Limb (tissue), 2 donors: ENCODE measurements at regions not wholly inside any gene's neighbourhood (a gene's known extent, or its start where the extent isn't known, plus 50 kb on each side); places are given as distances from the start of the nearest gene placed in this dataset.

Source experiments
- DNase-seq, 2 donors: peaks; one replicate each; pipeline ENCODE4 v3.0.0-alpha.2; 2016; ENCODE audit errors: extremely low spot score in 2 of 2

GRCh38 chr18:24530630-24531111 lies 70.2 kb downstream of the HRH4 start:
- no peak for DNase-seq

- DNase-seq = no peak
These were observed 73.8 kb downstream of the HRH4 start for GRCh38 chr18:24534271-24534670.

DNA sequence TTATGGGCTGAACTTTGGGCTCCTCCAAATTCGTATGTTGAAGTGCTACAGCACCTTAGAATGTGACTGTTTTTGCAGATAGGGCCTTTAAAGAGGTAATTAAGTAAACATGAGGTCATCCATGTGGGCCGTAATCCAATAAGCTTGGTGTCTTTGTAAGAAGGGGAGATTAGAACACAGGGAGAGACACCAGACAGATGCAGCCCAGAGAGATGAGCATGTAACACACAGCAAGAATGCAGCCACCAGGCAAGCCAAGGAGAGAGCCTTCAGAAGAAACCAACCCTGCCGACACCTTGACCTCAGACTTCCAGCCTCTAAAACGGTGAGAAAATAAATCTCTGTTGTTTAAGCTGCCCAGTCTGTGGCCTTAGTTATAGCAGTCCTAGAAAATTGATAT lies 74.3 kb downstream of the HRH4 start:
- no peak for DNase-seq

- no peak for DNase-seq
These were observed 75.3 kb downstream of the HRH4 start for GRCh38 chr18:24535527-24536295.

DNA sequence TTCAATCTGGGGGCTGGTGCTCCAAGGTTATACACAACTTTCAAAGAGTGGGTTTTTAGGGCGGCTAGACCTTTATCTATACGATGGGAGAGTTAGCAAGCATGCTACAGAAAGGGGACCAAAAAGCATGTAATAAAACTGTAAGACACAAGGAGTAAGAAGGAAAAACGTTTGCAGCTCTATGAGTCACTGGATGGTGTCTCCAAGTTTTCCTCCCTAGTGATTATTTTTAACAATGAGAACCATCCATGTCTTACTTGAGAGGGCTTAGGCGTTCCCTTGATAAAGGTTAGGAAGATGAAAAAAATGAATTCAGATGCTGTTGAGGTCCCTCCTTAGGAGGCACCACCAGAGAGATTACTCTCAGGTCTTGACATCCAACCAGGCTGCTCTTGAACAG lies 75.9 kb downstream of the HRH4 start:
- no peak for DNase-seq

DNA sequence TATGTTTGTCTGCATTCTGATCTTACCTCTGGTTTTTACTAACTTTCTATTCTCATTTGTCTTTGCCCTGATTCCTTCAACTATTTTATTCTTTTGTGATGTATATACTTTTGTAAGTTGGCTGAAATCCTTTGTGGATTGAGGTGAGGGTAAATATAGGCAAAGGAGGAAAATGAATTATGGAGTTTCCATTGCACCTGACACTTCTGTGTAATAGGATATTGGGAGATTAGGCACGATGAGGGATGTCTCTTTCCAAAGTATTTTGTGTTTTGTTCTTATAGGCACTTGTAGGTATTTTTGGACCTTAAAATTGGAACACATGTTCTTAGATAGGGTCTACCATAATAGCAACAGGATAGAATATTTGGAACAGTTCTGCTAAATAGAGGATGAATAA lies 76.4 kb downstream of the HRH4 start:
- DNase-seq = no peak

DNA sequence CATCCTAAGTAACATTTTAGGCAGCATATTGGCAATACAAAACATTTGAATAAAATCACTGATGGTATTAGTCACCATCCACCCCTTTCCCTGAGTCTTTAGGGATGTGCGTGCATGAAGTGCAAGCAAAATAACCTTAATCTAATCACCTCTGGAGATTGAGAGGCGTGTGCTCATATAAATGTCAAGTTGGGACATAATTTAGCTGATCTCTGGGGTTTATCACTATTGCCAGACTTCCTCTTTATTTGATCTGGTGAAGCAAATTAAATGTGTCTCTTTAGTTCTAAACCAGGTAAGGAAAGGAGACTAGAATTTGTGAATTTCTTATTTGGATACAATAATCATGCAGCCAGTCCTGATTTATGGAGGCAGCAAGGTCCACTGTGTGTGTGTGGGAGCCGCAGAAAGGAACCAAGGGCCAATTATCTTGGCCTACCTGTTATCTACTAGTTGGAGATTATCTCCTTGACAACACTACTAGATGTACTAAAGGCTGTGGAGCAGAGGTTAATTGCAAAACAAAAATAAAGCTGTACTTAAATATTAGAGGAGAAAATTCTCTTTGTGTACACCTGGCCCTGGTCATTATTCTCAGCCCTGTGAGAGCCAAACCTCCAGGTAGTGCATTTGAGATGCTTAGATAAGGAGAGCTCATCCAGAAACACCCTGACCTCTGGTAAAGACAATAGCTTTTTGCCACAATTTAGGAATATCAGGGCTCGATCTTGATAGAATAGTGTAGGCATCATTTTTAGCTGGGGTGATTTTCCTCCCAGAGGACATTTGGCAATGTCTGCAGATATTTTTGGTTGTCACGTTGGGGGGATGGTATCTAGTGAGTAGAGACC lies 78.2 kb downstream of the HRH4 start:
- no peak for DNase-seq

DNA sequence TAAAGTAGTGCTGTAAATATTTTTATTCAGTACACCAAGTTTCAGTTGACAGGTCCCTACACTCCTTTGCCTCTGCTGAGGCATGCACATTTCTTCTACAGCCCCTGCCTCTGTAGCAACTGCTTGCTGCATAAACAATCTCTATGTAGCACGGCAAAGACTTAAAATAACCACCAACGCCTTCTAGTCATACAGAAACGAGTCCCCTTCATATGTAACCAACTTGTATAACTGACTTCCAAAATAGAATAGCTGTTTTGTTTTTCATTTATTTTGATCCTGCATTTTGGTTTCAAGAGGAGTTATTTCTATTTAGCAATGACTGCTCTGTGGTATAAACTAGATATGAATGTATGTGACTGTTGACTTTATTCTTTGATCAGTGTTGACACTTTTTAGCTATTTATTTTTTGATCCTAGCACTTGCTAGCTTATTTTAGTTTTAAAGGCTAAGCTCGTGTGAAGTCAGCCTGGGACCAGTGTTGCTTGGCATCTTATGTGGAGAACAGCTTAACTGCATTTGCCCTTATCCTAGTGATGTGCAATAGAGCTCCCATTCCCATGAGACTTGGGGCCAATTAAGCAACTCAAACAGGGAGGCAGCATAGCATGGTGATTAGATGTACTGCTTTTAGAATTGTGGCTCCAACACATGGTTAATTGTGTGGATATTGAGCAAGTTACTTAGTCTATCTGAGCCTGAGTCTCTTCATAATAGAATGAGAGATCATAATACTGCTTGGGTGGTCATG lies 79.6 kb downstream of the HRH4 start:
- no peak for DNase-seq

DNA sequence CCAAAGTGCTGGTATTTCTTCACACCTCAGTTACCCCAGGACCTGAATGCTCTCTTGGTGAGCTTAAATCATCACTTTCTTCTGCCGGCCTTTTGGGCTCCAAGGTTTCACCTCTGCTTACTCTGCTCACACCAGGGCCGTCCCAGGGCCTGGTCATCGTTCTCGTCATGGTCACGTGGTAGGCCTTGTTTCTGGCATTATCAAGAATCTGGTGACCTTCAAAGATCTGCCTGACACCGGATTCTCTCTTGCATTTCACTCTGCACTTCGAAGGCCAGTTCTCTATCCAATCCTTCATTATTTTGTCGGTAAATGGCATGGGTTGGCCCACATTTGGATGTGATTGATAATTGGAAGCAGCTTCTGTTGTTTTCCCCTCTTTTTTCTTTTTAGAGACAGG lies 80.5 kb downstream of the HRH4 start:
- no peak for DNase-seq

DNA sequence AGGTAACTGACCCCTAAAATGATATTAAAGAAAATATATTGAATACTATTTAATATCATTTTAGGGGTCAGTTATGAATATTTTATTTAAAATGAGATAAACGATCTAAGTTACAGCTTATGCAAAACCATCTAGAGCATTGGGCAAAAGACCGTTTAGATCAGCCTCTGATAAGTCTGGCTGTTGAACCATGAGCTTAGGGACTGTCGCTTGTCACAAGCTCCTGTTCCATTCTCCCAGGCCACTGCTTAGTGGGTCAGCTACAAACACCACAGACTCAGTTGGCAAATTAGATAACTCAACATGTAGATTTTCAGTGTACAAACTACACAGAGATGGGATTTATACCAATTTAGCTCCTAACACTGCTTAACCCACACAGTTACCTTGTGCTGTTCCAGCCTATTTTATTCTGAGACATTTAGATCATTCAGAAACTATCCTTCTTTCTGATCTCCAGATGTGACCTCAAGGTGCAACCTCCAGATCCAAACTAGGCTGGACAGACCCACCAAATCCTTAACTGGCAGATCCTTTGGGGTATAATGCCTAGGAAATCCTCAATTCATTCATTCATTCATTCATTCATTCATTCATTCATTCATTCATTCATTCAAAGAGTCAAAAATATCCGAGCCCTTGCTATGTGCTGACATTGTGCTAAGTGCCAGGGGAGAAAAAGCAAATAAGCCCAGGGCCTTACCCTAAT lies 82.8 kb downstream of the HRH4 start:
- DNase-seq = no peak

GRCh38 chr18:24543795-24544498 lies 83.5 kb downstream of the HRH4 start:
- peak in 1 of 2 donors; percentile 77 for DNase-seq

DNA sequence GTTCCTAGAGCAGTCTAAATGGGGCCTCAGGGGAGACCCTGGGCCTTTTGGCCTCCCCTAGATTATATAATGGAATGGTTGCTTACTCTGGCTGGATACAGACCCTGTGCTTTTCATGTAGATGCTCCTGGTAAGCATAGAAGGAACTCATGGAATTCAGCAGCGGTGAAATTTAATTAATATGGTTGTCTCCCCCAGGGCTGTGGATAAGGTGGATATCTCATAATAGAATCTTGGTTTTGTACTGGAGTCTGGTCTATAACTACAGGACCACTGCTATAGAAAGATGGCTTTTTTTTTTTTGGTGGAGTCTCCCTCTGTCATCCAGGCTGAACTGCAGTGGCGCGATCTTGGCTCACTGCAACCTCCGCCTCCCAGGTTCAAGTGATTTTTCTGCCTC lies 84.5 kb downstream of the HRH4 start:
- no peak for DNase-seq

DNA sequence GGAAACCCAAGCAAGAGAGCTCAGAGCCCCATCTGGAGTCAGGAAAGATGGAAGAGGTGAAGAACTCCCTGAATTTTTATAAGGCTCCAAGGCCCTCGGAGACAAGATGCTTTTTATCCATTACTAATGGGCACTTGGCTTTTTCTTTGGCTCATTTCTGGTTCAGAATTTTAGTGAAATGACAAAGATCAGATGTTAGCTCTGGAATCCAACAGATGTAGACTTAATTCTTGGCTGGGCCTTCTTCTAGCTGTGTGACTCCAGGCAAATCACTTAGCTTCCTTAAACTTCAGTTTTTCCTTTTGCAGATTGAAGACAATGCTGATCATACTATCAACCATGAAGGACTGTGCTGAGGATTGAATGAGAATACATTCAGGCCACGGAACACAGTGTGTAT lies 85.2 kb downstream of the HRH4 start:
- DNase-seq = no peak

DNA sequence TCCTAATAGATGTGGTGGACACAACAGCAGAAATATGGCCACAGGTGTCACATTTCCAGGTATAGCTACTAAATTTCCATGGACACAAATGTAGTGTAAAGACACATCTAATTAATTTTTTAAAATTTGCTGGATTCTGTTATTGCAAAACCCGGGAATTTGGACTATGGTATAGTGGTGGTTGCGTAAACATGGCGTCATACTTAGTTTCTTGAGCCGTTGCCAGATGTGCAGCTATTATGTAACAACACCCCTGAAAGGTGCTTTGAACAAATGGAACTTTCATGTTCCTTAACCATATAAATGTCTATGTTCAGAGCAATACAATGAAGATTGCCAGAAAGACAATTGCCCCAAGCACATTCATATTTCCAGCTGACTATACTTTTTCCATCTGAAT lies 85.9 kb downstream of the HRH4 start:
- DNase-seq = no peak

DNA sequence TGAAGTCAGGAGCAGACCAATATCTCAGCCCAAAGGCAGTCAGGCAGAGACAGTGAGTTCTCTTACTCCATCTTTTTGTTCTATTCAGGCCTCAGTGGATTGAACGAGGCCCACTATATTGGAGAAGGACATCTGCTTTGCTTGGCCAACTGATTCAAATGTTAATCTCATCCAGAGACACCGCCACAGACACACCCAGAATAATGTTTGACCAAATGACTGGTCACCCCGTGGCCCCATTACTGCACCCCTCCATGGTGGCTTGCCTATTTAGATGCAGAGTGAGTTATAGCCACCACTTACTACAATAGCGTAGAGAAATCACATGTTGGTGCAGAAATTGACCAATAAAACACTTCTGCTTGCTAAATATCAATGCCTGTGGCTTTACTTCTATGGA lies 88.1 kb downstream of the HRH4 start:
- DNase-seq = no peak

- no peak for DNase-seq
These were observed 91.8 kb downstream of the HRH4 start for GRCh38 chr18:24552218-24552617.

GRCh38 chr18:24553571-24554285 lies 93.3 kb downstream of the HRH4 start:
- DNase-seq = no peak

DNA sequence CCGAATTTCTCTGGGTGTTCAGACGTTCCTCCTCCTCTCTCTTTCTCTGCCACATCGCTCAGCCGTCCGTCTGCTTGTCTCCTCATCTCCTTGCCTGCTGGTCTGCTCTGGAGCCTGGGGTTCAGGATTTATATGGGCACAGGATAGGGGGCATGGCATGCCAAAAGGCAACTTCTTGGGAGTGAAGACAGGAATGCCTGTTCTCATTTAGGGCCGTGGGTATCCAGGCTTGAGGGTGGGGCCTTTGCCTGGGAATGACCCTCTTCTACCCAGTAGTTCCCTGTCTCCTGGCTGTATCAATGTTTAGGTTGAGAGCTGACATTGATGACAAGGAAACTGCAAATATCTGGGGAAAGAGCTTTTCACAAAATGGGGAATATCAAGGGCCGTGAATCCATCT lies 98.0 kb downstream of the HRH4 start:
- no peak for DNase-seq

- DNase-seq = no peak
These were observed 99.1 kb downstream of the HRH4 start for GRCh38 chr18:24559526-24559925.

GRCh38 chr18:24560511-24560981 lies 100.1 kb downstream of the HRH4 start:
- no peak for DNase-seq
